ENCODE measurements at regions not wholly inside any gene's neighbourhood (a gene's known extent, or its start where the extent isn't known, plus 50 kb on each side); places are given as distances from the start of the nearest gene placed in this dataset.

- CTCF ChIA-PET (ENCODE audit: low intra/inter-chr PET ratio, low total read pairs), result no interaction called here
Observed at GRCh38 chrX:107573016-107573415, 55.3 kb upstream of the PRPS1 start.

More at GRCh38 chrX:107573016-107573415, 55.3 kb upstream of the PRPS1 start:
- Histone ChIP-seq H4K20me1 (ENCODE audit: insufficient read depth, low read length) (no peaks in the 10 kb centered on the region), H3K9ac (ENCODE audit: insufficient read depth, low read depth, low read length) (no peak overlapping the region), H3K4me1 (ENCODE audit: insufficient read depth, low read length) (peaks cover 23% of the 10 kb centered on the region), H2AFZ (ENCODE audit: low read length) (no peak overlapping the region), H3K4me2 (ENCODE audit: low read depth, low read length) (no peak overlapping the region), H3K4me3 (replicated peaks in 1 of 3; ENCODE audit: insufficient read depth in 1 of 3, low read depth in 2 of 3, low read length in 3 of 3) (no peak overlapping the region), H3K9me3 (ENCODE audit: low read length) (no peaks in the 10 kb centered on the region), H3K79me2 (ENCODE audit: insufficient read depth, low read length) (no peaks in the 10 kb centered on the region), H3K27ac (ENCODE audit: extremely low read length, insufficient read depth, low read length) (no peak overlapping the region), H3K36me3 (replicated peaks in 1 of 2; ENCODE audit: control insufficient read depth in 1 of 2, insufficient read depth in 2 of 2, low read length in 2 of 2) (no peaks in the 10 kb centered on the region), H3K27me3 (ENCODE audit: control insufficient read depth in 1 of 2, insufficient read depth in 2 of 2, low read length in 2 of 2) (no peaks in the 10 kb centered on the region; a peak in 1 of 5 replicates)
- TF ChIP-seq BRD4 (CRISPR knock-in tag; IDR thresholded peaks at IDR 0.05) (no peak), NFE2L2 (IDR thresholded peaks at IDR 0.05; ENCODE audit: low read length) (no peak), ZMYM3 (CRISPR knock-in tag; IDR thresholded peaks at IDR 0.05) (no peak), STAT5B (CRISPR knock-in tag; IDR thresholded peaks at IDR 0.05) (no peak), SUZ12 (IDR thresholded peaks at IDR 0.05; ENCODE audit: low read depth, low read length) (no peak), ZFX (CRISPR knock-in tag; IDR thresholded peaks at IDR 0.05; ENCODE audit: low read depth) (no peak), ZNF776 (CRISPR knock-in tag; IDR thresholded peaks at IDR 0.05) (no peak), THAP11 (CRISPR knock-in tag; IDR thresholded peaks at IDR 0.05) (no peak), HMGXB4 (CRISPR knock-in tag; IDR thresholded peaks at IDR 0.05; ENCODE audit: borderline replicate concordance in 1 of 2, low read depth in 1 of 2) (no peak), ZFP1 (CRISPR knock-in tag; IDR thresholded peaks at IDR 0.05) (no peak), KDM5B (CRISPR knock-in tag; IDR thresholded peaks at IDR 0.05; ENCODE audit: borderline replicate concordance) (no peak), ZNF572 (CRISPR knock-in tag; IDR thresholded peaks at IDR 0.05) (no peak), ZBTB7B (CRISPR knock-in tag; IDR thresholded peaks at IDR 0.05) (no peak), ZNF543 (CRISPR knock-in tag; IDR thresholded peaks at IDR 0.05) (no peak), GPN1 (CRISPR knock-in tag; IDR thresholded peaks at IDR 0.05; ENCODE audit: borderline replicate concordance) (no peak)
- POLR2A ChIA-PET, result no interaction called here
- no TSS peak for BruUV-seq (replicated peaks)
- ATAC-seq, result no peak
- in situ Hi-C loops (cut with HindIII; ENCODE audit: extremely low pct_ligation_motif_present, low pct_unique_long_range_greater_than_20kb) (no loop called here), intact Hi-C loops (cut with micrococcal nuclease; ENCODE audit: unreplicated experiment) (no loop called here)
- FAIRE-seq, result no peak
- WGBS (ENCODE audit: low lambda C conversion rate), result 56% methylated on average over 3 of the region's 7 CpGs
- no peak for DNase-seq (ENCODE audit: low spot score)

All from HepG2 (cell line).